H9 (cell line): ENCODE measurements at regions not wholly inside any gene's neighbourhood (a gene's known extent, or its start where the extent isn't known, plus 50 kb on each side); places are given as distances from the start of the nearest gene placed in this dataset.

ENCODE experiments used
- DNase-seq: peaks from one replicate; pipeline ENCODE4 v3.0.0-alpha.2; 2017
- H2AFZ ChIP-seq: one replicate; pipeline ENCODE4 v1.6.1; 2013; ENCODE audit warnings: mild to moderate bottlenecking, low read length, control low read depth, moderate library complexity
- H2AK5ac ChIP-seq: 2 replicates; pipeline ENCODE4 v1.6.1; 2013; ENCODE audit warnings: low read length, control low read depth, mixed read lengths; ENCODE audit not compliant: insufficient read length
- H2BK120ac ChIP-seq: one replicate; pipeline ENCODE4 v1.6.1; 2013; ENCODE audit warnings: low read depth, mild to moderate bottlenecking, low read length, control low read depth, inconsistent platforms; ENCODE audit not compliant: poor library complexity, severe bottlenecking
- H2BK12ac ChIP-seq: 2 replicates; pipeline ENCODE4 v1.6.1; 2013; ENCODE audit warnings: low read length, control low read depth, mixed read lengths, low read depth; ENCODE audit not compliant: insufficient read length
- H2BK15ac ChIP-seq: 2 replicates; pipeline ENCODE4 v1.6.1; 2013; ENCODE audit warnings: low read depth, low read length, control low read depth
- H2BK20ac ChIP-seq: one replicate; pipeline ENCODE4 v1.6.1; 2013; ENCODE audit warnings: low read depth, mild to moderate bottlenecking, low read length, control low read depth, inconsistent platforms; ENCODE audit not compliant: poor library complexity, severe bottlenecking
- H2BK5ac ChIP-seq: 2 replicates; pipeline ENCODE4 v1.6.1; 2013; ENCODE audit warnings: low read length, control low read depth, mixed read lengths; ENCODE audit not compliant: insufficient read length
- H3K14ac ChIP-seq: 2 replicates; pipeline ENCODE4 v1.6.1; 2013; ENCODE audit warnings: low read length, control low read depth; ENCODE audit not compliant: insufficient read depth
- H3K18ac ChIP-seq: 2 replicates; pipeline ENCODE4 v1.6.1; 2013; ENCODE audit warnings: low read depth, mild to moderate bottlenecking, mixed read lengths, low read length, control low read depth; ENCODE audit not compliant: insufficient read length
- H3K23ac ChIP-seq: 2 replicates; pipeline ENCODE4 v1.6.1; 2013; ENCODE audit warnings: low read length, control low read depth, mixed read lengths, low read depth; ENCODE audit not compliant: insufficient read length
- H3K23me2 ChIP-seq: 2 replicates; pipeline ENCODE4 v1.6.1; 2013; ENCODE audit warnings: low read depth, mild to moderate bottlenecking, mixed read lengths, low read length, control low read depth; ENCODE audit not compliant: insufficient read length, poor library complexity, severe bottlenecking
- H3K27ac ChIP-seq: 2 replicates; pipeline ENCODE4 v1.5.1; 2013; ENCODE audit warnings: low read length, control low read depth, mixed read lengths, low read depth; ENCODE audit not compliant: insufficient read length
- H3K27me3 ChIP-seq: 2 replicates; pipeline ENCODE4 v1.6.1; 2013; ENCODE audit warnings: low read length, control low read depth, inconsistent platforms; ENCODE audit not compliant: insufficient read depth
- H3K4ac ChIP-seq: 2 replicates; pipeline ENCODE4 v1.6.1; 2013; ENCODE audit warnings: low read depth, mild to moderate bottlenecking, control low read depth, inconsistent platforms, low read length, moderate library complexity
- H3K4me1 ChIP-seq: 2 replicates; pipeline ENCODE4 v1.6.1; 2013; ENCODE audit warnings: low read length, control low read depth, inconsistent platforms; ENCODE audit not compliant: insufficient read depth
- H3K4me2 ChIP-seq: 2 replicates; pipeline ENCODE4 v1.6.1; 2013; ENCODE audit warnings: low read length, control low read depth, mixed read lengths; ENCODE audit not compliant: insufficient read length, insufficient read depth
- H3K56ac ChIP-seq: 2 replicates; pipeline ENCODE4 v1.6.1; 2013; ENCODE audit warnings: low read depth, mild to moderate bottlenecking, mixed read lengths, low read length, control low read depth; ENCODE audit not compliant: insufficient read length
- H3K79me1 ChIP-seq: 2 replicates; pipeline ENCODE4 v1.6.1; 2013; ENCODE audit warnings: low read depth, mild to moderate bottlenecking, moderate library complexity, low read length, control low read depth, inconsistent platforms; ENCODE audit not compliant: insufficient read depth, poor library complexity, severe bottlenecking
- H3K79me2 ChIP-seq: 2 replicates; pipeline ENCODE4 v1.6.1; 2013; ENCODE audit warnings: low read length, control low read depth, inconsistent platforms; ENCODE audit not compliant: insufficient read depth
- H3K9ac ChIP-seq: 2 replicates; pipeline ENCODE4 v1.6.1; 2013; ENCODE audit warnings: low read length, control low read depth, mixed read lengths; ENCODE audit not compliant: insufficient read length; ENCODE audit errors: extremely low read depth
- H3K9me3 ChIP-seq: one replicate; pipeline ENCODE4 v1.6.1; 2013; ENCODE audit warnings: low read depth, low read length, inconsistent platforms; ENCODE audit not compliant: control insufficient read depth
- H3T11ph ChIP-seq: one replicate; pipeline ENCODE4 v1.6.1; 2013; ENCODE audit warnings: mild to moderate bottlenecking, low read length, control low read depth, inconsistent platforms
- H4K20me1 ChIP-seq: one replicate; pipeline ENCODE4 v1.6.1; 2013; ENCODE audit not compliant: control insufficient read depth, insufficient read length, insufficient read depth
- H4K5ac ChIP-seq: 2 replicates; pipeline ENCODE4 v1.6.1; 2013; ENCODE audit warnings: low read depth, mild to moderate bottlenecking, mixed read lengths, low read length, control low read depth; ENCODE audit not compliant: insufficient read length
- H4K8ac ChIP-seq: replicated peaks from 2 replicates; pipeline ENCODE4 v1.6.1; 2013; ENCODE audit warnings: low read length, control low read depth, mixed read lengths, low read depth; ENCODE audit not compliant: insufficient read length
- H4K91ac ChIP-seq: 2 replicates; pipeline ENCODE4 v1.6.1; 2013; ENCODE audit warnings: low read depth, mild to moderate bottlenecking, moderate library complexity, mixed read lengths, low read length, control low read depth; ENCODE audit not compliant: insufficient read length
- H3K27ac Mint-ChIP-seq, 3 experiments: 2 replicates in 2 of 3; 3 replicates in 1 of 3; pipeline ENCODE4 v1.8.0; 2020 to 2021; ENCODE audit warnings: mixed read lengths in 3 of 3, mild to moderate bottlenecking in 1 of 3, moderate library complexity in 1 of 3
- H3K27me3 Mint-ChIP-seq: 2 replicates; pipeline ENCODE4 v1.8.0; 2021; ENCODE audit warnings: low read depth, mild to moderate bottlenecking, moderate library complexity, mixed read lengths
- H3K36me3 Mint-ChIP-seq, 3 experiments: 2 replicates in 2 of 3; 3 replicates in 1 of 3; pipeline ENCODE4 v1.8.0; 2020 to 2021; ENCODE audit warnings: low read depth in 3 of 3, mixed read lengths in 3 of 3; ENCODE audit not compliant: insufficient read depth in 1 of 3
- H3K4me1 Mint-ChIP-seq, 2 experiments: 2 replicates each; pipeline ENCODE4 v1.8.0; 2020; ENCODE audit warnings: mixed read lengths in 2 of 2
- H3K4me3 Mint-ChIP-seq, 2 experiments: 2 replicates in 1 of 2; 3 replicates in 1 of 2; pipeline ENCODE4 v1.8.0; 2020 to 2021; ENCODE audit warnings: mild to moderate bottlenecking in 2 of 2, mixed read lengths in 2 of 2, moderate library complexity in 1 of 2
- H3K9me3 Mint-ChIP-seq, 2 experiments: 2 replicates in 1 of 2; 3 replicates in 1 of 2; pipeline ENCODE4 v1.8.0; 2020; ENCODE audit warnings: mild to moderate bottlenecking in 2 of 2, mixed read lengths in 2 of 2, moderate library complexity in 1 of 2
- WGBS: extraction: QIAGEN DNeasy Blood & Tissue Kit; methylation state at CpG from one replicate; pipeline ENCODE4 v1.1.7; 2013; ENCODE audit warnings: missing lambda C conversion rate, low lambda C conversion rate, mixed read lengths; ENCODE audit not compliant: insufficient read length; ENCODE audit errors: extremely low coverage; 5-methylcytosine and 5-hydroxymethylcytosine counted together
- TF ChIP-seq, protein P1 (sequence below): fragments of 200-600 bp; sonication (generic); conservative IDR thresholded peaks from 3 replicates; pipeline ENCODE4 v1.8.0; 2021; ENCODE audit warnings: antibody characterized with exemption, mild to moderate bottlenecking

DNA sequence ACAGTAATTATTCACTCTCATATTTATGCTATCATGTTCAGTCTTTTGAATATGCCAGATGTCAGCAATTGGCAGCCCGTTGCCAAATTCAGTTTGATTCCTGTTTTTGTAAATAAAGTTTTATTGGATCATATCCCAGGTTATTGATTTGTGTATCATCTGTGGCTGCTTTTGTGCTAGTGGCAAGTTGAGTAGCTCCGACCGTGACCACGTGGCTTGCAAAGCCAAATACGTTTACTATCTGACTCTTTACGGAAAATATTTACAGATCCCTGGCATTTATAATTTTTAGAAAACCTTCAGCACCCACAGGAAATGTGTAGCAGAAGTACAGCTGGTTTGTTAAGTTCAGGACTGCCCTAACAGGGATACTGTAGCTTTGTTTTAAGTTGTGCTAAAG lies 67.4 kb downstream of the VCX2 start:
- WGBS, result no CpG with 5 or more reads among the region's 6 CpGs
- H3K4me3 Mint-ChIP-seq, result no peak overlapping the region
- Histone ChIP-seq H4K91ac (no peak overlapping the region), H2BK20ac (no peak overlapping the region), H3K27me3 (no peaks in the 10 kb centered on the region), H4K8ac (no peak overlapping the region), H3K79me1 (no peaks in the 10 kb centered on the region), H3K23me2 (no peaks in the 10 kb centered on the region), H4K5ac (no peak overlapping the region), H3K4me2 (no peak overlapping the region), H4K20me1 (no peaks in the 10 kb centered on the region), H3K9me3 (no peaks in the 10 kb centered on the region), H3K14ac (no peak overlapping the region), H3K27ac (no peak overlapping the region), H2BK12ac (no peak overlapping the region), H3K23ac (no peak overlapping the region), H3K4ac (no peak overlapping the region), H3K56ac (no peak overlapping the region), H2AFZ (no peak overlapping the region), H3K9ac (no peak overlapping the region), H2BK15ac (no peak overlapping the region), H3K79me2 (no peaks in the 10 kb centered on the region), H2AK5ac (no peak overlapping the region), H3K18ac (no peak overlapping the region), H3T11ph (no peak overlapping the region), H2BK120ac (no peak overlapping the region), H3K4me1 (peaks cover 5% of the 10 kb centered on the region; the same call in 1 of the 2 replicates), H2BK5ac (no peak overlapping the region)
- no peaks in the 10 kb centered on the region for H3K27me3 Mint-ChIP-seq
- H3K36me3 Mint-ChIP-seq, result peaks cover 2 to 13% (median 3%) of the 10 kb centered on the region in 3 experiments; a peak in 6 of 7 replicates
- DNase-seq, result no peak
- peaks cover 28 to 33% of the 10 kb centered on the region in 2 experiments for H3K4me1 Mint-ChIP-seq
- no peak overlapping the region for H3K27ac Mint-ChIP-seq
- H3K9me3 Mint-ChIP-seq, result peaks cover 9 to 11% of the 10 kb centered on the region in 2 experiments
- TF ChIP-seq, protein P1, sequence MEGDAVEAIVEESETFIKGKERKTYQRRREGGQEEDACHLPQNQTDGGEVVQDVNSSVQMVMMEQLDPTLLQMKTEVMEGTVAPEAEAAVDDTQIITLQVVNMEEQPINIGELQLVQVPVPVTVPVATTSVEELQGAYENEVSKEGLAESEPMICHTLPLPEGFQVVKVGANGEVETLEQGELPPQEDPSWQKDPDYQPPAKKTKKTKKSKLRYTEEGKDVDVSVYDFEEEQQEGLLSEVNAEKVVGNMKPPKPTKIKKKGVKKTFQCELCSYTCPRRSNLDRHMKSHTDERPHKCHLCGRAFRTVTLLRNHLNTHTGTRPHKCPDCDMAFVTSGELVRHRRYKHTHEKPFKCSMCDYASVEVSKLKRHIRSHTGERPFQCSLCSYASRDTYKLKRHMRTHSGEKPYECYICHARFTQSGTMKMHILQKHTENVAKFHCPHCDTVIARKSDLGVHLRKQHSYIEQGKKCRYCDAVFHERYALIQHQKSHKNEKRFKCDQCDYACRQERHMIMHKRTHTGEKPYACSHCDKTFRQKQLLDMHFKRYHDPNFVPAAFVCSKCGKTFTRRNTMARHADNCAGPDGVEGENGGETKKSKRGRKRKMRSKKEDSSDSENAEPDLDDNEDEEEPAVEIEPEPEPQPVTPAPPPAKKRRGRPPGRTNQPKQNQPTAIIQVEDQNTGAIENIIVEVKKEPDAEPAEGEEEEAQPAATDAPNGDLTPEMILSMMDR, result no peak
